ENCODE measurements at regions not wholly inside any gene's neighbourhood (a gene's known extent, or its start where the extent isn't known, plus 50 kb on each side); places are given as distances from the start of the nearest gene placed in this dataset.
"Not testable (repeated sequence)": the region's sequence is repeated elsewhere in the genome, so short reads cannot be mapped to it uniquely, and the experiment has no call there.

DNA sequence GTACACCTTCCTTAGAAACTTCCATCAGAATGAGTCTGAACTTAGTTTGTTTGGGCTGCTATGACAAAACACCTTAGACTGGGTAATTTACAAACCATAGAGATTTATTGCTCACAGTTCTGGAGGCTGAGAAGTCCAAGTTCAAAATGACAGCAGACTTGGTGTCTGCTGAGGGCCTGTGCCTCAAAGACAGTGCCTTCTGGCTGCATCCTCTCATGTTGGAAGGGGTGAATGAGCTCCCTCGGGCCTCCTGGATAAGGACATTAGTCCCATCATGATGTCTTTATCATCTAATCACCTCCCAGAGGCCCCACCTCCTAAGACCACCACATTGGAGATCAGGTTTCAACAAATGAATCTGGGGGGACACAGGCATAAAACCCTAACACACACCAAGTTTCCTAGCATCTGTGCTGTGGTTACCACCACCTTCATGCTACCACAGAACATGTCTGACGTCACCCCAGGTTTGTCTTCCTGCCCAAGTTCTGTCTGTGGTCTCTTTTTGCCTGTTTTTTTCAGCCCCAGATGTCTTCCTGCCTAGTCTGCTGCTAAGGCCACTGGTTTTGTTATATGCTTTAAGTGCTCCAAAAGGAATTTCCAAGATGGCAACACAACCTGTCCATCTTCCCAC lies 150.9 kb upstream of the COBL start:
- no peak for DNase-seq

DNA sequence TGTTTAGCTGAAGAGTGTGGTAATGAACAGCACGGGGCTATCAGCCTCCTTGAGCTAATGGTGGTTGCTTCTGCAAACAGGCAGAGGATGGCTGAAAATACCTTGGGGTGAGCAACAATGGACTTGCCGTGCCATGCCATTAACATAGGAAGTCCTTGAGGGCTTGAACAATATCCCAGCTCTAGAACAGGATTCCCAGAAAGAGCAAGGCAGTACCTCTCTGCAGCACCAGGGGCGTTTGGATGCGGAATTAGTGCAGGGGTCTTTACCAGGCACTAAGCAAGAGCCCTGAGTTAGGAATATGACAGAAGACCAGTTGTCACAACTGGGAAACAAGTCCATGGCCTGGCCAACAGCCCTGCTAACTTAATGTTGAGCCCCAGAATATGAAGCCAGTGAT lies 143.2 kb upstream of the COBL start:
- DNase-seq: no peak

DNA sequence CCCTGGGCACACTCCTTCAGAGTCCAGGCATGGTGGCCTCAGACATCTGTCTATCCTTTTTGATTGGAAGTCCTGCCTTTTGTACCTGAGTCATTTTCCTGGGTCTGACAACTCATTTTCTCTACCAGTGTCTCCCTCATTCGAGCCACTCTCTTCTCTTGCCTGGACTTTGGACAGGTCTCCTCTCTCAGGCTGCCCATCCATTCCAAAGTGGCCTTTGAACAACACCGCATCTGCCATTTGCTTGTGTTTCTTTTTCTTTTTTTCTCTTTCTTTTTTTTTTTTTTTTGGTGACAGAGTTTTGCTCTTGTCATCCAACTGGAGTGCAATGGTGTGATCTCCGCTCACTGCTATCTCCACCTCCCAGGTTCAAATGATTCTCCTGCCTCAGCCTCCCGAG lies 142.1 kb upstream of the COBL start:
- no peak for DNase-seq

DNA sequence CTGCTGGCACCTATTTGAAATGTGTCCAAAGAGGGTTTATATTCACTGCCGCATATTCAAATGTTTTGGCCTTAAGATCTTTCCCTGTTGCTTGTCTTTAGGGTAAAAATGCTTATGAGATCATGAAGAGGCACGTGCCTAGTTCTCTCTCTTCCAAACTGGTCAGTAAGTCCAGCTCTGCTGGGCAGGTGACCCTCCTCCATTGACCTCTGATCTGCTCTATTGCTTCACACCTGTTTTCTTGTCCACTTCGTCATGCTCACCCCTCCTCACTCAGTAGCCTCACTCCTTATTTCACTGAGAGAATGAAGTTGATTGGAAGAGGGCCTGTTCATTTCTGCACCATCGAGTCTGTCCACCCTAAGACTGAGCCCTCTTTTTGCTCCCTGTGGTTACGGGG lies 140.5 kb upstream of the COBL start:
- no peak for DNase-seq

DNA sequence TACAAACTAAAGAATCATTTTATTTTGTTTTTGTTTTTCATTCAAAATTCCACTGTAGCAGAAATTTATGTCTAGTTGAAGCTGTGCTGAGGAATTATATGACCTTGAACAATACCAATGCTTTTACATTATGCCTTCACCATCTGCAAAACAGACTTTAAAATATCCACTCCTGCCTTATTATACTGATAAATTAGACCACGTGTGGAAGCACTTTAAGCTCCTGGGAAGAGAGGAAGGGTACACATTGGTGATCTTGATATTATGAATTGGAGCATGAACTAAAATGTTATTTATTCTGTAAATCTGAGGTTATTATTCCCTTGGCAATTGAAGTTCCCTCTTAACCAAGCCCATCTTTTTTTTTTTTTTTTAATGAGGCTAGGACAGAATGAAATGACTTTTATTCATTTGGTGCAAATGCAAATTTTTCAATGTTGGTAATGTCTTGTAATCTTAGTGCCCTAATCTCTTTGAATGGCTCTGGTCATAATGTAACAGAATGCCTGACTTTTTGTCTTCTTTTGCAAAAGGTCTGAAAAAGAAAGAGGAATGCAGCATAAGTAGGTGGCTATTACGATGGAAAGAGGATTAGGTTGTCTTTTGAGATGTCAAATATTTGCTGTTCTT lies 139.9 kb upstream of the COBL start:
- DNase-seq: no peak

DNA sequence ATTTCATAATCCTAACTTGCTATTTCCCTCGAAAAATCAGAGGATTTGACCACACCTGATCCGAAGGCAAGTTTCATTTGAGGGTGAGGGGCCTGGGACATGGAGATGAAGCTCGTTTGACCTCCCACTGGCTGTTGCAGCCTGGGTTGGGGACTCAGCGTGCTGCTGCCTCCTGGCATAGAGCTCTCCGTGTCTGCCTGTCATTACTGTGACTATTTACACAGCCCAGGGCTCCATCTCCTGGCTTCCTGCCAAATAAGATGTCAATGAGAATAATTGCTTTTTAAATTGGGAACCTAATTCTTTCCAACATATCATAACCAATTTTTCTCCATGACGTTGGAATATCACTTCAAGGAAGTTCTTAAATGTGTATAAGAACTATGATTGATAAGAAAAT lies 139.3 kb upstream of the COBL start:
- DNase-seq: no peak

DNA sequence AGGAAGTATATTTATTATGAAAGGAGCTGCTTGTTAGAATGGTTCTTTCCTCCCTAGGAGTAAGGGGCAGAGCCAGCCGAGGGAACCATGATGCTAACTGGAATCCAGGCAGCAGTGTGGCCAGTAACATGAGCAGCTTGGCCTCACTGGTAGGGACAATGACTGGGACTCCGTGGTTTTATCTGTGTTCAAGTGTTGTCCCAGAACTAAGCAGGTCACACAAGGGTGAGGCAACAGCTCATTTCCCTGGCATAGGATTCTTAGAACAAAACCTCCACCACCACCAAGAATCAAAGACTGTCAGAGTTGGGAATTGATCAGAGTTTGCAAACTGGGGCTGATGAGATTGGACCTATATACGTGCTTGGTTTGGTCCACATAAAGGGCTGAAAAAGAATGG lies 138.9 kb upstream of the COBL start:
- no peak for DNase-seq

DNA sequence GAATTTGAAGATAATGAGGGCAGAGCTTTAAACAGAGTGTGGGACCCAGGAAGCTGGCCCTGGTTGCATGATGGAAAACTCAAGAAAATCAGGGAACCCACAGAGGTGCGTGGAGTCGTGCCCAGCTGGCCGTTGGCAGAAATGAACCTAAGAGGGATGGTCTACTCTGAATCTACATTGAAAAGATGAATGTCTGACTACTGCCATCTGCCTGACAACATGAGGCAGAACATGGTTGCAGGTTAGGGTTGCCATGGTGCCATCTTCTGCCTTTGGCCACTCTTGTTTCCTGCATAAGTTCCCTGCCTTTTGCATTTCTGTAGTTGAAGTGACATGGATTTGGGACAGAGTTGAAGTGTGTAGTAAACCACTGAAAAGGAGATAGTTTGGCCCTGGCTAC lies 138.5 kb upstream of the COBL start:
- DNase-seq: no peak

GRCh38 chr7:51452694-51453093 lies 136.1 kb upstream of the COBL start:
- DNase-seq: no peak

- DNase-seq: no peak
These were observed 135.3 kb upstream of the COBL start for GRCh38 chr7:51451751-51452476.

- no peak for DNase-seq
These were observed 133.9 kb upstream of the COBL start for GRCh38 chr7:51450541-51450940.

GRCh38 chr7:51446785-51447184 lies 130.2 kb upstream of the COBL start:
- DNase-seq: no peak

DNA sequence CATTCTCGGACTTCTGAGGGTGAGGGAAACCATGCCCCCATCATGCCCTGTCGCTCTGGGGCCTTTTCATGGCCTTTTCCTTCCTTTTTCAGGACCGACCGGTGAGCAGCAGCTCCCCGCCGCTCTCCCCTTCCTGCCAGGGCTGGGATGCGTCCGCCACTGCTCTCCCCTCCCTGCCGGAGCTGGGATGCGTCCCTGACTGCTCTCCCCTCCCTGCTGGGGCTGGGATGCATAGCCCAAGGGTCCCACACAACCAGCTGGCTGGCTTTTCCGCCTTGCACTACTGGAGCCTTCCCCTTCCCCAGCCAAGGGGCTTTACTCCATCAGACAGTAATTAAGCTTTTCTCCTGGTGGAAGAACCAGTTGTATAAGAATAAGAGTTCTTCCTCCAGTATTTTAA lies 129.7 kb upstream of the COBL start:
- no peak for DNase-seq

DNA sequence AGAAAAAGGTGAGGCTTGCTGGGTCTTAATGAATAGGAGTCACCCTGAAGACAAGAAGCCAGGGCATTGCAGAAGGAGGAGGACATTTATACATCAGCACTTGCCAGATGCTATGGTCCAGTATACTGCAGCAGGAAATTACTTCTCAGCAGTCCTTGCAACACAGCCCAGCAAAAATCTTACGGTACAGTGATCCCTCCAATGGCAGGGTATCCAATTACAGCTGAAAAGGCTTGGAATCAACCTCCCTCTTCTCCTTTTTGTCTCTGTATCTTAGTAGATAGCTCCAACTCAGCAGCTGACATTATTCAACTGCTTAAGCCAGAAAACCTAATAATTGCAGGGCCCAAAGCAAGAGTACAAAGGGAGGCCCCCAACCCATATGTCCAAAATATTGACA lies 128.3 kb upstream of the COBL start:
- DNase-seq: no peak

DNA sequence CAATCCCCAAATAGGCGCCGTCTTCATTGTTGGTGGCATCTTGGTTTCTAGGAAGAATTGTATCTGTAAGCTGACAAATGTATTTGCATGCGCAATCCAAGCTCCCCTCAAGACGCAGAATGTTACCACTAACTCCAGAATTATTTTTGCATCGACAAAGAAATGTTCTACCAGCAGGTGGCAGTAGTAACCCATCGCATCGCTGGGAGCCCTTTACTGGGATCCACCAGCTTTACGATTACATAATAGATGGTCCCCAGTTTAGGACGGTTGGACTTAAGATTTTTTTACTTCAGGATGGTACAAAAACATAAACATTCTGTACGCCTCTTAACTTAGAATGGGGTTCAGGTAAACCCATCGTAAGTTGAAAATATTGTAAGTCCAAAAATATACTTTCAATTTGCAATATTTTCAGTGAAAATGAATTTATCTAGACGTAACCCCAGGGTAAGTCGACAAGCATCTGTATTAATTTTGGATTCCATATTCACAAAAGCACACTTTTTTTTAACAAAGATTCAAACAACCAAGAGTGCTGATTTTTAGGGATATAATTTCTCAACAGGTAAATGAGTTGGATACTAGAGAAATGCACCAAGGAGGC lies 114.0 kb upstream of the COBL start:
- DNase-seq: no peak

DNA sequence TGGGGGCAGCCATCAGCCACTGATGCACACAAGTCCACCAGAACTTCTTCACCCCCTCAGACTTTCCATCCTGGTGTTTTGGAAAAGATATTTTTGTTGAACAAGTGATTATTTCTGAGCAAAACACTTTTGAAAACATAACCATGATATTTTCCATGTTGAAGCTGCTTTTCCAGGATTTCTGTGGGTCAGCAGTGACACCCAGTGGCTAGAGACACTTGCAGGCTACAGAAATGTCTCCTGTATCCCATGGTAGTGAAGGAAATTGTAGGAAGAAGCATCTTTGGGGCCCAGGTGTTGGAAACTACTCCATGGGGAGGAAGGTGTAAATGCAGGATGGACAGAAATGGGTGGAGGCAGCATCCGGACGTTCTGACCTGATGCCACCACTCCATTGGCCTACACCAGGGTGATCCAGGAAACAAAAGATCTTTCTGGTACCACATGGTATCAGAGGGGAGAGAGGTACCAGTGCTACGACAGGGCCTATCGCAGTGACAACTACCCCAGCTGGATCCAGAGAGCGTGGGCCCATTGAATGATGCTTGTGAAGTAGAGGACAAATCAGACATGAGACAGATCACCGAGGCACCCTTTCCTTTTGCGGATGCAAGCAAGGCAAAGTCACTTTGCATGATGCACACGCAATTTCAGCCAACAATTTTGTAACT lies 111.7 kb upstream of the COBL start:
- no peak for DNase-seq

- DNase-seq: no peak
These were observed 109.6 kb upstream of the COBL start for GRCh38 chr7:51426163-51426562.

- not testable (repeated sequence) for DNase-seq
These were observed 93.3 kb upstream of the COBL start for GRCh38 chr7:51409934-51410333.

DNA sequence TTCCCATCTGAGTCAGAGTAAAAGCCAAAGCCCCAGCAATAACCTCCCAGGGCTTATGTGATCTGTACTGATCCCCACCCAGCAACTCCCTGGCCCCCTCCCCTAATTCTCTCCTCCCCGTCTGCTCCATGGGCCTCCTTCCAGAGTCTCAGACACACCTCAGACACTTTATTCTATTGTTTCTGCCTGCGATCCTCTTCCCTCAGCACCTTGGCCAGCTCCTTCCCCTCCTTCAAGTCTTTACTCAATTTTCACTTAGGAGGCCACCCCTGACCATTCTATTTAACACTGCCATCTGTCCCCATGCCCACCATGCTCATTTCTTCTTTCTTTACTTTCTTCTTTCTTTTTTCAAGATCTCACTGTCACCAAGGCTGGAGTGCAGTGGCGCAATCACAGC lies 81.0 kb upstream of the COBL start:
- DNase-seq: not testable (repeated sequence)

GRCh38 chr7:51393003-51393402 lies 76.4 kb upstream of the COBL start:
- DNase-seq: not testable (repeated sequence)

DNA sequence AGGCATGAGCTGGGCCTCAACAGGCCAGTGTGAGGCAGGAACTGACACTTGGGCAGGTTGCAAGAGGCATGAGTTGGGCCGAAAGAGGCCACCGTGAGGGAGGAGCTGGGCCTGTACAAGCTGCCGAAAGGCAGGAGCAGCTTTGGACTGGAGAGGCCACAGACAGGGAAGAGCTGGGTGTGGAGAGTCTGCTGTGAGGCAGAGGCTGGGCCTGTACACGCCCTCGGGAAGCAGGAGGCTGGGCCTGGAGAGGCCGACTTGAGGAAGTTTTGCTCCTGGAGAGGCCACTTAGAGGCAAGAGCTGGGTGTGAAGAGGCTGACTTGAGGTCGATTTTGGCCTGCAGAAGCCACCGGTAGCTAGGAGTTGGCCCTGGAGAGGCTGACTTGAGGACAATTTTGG lies 73.3 kb upstream of the COBL start:
- not testable (repeated sequence) for DNase-seq

DNA sequence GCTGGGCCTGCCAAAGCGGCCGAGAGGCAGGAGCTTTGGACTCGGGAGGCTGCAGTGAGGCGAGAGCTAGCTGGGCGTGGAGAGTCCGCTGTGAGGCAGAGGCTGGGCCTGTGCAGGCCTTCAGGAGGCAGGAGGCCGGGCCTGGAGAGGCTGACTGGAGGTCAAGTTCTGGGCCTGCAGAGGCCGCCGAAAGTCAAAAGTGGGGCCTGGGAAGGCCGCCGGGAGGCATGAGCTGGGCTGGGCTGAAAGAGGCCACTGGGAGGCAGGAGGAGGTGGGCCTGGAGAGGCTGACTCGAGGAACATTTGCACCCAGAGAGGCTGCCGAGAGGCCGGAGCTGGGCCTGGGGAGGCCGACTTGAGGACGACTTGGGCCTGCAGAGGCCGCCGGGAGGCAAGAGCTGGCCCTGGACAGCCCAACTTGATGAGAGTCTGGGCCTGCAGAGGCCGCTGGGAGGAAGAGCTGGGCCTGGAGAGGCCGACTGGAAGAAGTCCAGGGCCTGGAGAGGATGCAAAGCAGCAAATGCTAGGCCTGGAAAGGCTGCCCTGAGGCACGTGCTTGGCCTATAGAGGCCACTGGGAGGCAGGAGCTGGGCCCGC lies 72.7 kb upstream of the COBL start:
- DNase-seq: not testable (repeated sequence)

- DNase-seq: not testable (repeated sequence)
These were observed 71.6 kb upstream of the COBL start for GRCh38 chr7:51388241-51388640.
